GM18511 (cell line): ENCODE measurements at regions not wholly inside any gene's neighbourhood (a gene's known extent, or its start where the extent isn't known, plus 50 kb on each side); places are given as distances from the start of the nearest gene placed in this dataset.
"Not testable (repeated sequence)": the region's sequence is repeated elsewhere in the genome, so short reads cannot be mapped to it uniquely, and the experiment has no call there.

ENCODE experiments used
- ATAC-seq: cut with Tn5 transposase; IDR thresholded peaks from one replicate; pipeline ENCODE4 v1.9.1; 2021; ENCODE audit warnings: mild to moderate bottlenecking, moderate library complexity; ENCODE audit not compliant: unreplicated experiment

DNA sequence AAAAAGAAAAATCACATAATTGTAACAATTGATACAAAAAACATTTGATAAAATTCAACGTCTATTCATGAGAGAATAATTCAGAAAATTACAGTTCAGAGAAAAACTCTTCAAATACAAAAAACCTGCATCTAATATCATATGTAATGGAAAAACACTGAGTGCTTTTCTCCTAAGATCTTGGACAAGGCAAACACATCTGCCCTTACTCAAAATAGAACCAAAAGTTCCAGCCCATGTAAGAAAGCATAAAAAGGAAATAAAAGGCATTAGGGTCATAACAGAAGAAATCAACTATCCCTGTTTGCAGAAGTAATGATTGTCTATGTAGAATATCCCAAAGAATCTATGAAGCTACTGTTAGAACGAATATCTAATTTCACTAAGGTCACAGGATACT lies 721.4 kb downstream of the RFPL4B start:
- no peak for ATAC-seq

DNA sequence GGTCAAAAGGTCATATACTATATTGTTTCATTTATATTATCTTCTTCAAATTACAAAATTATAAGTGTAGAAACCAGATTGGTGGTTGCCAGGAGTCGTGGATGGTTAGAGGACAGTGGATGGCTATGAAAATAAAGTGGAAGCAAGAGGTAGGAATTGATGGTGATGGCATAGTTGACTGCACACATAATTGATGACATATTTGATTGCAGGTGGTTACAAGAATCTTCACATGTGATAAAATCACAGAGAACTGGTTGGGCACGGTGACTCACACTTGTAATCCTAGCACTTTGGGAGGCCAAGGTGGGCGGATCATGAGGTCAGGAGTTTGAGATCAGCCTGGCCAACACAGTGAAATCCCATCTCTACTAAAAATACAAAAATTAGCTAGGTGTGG lies 723.6 kb downstream of the RFPL4B start:
- ATAC-seq: not testable (repeated sequence)

DNA sequence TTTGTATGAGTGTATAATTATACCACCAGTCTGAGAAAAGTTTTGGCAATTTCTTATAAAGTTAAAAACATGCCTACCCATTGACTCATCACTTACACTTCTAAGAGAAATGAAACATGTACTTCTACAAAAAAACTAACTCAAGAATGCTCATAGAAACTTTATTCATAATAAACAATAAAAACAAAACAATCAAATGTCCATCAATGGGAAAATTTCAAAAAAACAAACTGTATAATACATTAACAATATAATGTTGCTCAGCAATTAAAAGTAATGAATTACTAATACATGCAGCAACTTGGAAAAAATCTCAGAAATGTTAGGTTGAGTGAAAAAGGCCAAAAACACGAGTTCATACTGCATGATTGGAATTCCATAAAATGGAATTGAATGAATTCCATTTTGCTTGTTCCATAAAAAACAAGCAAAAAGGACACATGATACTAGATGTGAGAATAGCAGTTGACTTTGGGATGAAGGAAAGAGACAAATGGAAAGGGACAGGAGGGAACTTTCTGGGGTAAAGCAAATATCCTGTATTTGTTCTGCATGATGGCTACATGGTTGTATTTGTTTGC lies 726.6 kb downstream of the RFPL4B start:
- no peak for ATAC-seq

DNA sequence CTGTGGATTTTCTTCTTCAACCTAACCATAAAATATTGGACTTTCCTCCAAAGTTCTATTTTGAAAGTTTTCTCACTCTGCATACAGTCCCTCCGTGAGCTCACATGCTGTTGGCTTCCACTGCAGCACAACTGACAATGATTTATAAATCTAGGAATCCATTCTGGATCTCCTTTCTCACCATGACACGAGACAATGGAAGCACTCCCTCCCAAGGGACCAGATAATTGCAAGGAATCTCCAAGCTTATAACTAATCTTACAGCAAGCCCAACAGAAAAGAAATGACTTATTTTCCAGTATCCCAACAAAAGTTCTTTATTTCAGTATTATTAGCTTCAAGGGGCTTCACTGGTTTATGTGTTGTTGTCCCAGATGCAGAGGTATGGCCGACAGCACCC lies 729.0 kb downstream of the RFPL4B start:
- ATAC-seq: no peak

DNA sequence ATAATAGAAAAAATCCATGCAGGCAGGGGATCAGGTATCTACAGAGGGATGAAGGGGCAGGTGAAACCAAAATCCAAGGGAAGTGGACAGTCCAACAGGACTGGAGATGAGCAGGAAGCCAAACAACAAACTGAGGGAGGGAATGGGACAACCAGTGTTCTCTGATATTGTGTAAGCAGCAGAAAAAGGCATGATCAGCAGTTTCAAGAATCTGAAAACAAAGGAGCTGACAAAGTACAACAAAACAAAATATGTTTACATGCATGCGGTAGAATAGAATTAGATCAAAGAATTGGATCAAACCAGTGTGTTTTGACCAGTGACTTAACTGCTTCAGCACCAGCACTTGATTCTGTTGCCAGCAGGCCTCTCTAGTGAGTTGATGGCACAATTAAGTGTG lies 729.7 kb downstream of the RFPL4B start:
- no peak for ATAC-seq

DNA sequence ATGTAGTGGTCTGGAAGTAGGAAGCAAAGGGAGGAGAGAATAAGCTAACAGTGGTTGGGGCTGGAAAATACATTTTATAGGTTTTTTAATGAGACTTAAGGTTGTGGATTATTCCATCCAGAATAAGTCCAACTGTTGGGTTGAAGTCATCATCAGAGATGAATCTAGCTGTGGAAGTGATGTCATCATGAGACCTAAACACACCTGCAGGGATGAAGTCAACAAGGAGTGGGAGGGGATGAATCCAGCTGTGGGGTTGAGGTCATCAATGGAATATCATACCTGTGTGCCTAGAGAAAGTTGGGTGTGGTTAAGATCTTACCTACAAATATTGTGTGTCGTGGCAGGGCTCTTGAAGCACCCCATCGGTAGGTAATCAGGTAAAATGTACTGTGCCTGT lies 730.7 kb downstream of the RFPL4B start:
- no peak for ATAC-seq

DNA sequence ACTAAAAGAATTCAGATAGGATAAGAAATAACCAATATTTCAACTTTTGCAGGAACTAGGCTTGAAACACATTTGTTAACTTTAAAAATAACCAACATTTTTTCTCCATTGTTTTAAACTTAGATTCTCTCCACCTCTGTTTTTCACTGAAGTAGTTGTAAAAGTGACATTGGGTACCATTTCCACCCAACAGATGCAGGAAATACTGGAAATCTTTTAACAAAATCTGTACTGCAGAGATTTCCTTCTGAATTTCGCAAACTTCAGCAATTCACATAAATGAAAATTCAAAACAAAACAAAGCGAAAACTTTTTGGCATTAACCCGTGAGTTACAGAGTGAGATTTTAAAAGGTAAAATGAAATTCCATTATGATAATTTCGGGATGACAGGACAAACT lies 731.7 kb downstream of the RFPL4B start:
- no peak for ATAC-seq

DNA sequence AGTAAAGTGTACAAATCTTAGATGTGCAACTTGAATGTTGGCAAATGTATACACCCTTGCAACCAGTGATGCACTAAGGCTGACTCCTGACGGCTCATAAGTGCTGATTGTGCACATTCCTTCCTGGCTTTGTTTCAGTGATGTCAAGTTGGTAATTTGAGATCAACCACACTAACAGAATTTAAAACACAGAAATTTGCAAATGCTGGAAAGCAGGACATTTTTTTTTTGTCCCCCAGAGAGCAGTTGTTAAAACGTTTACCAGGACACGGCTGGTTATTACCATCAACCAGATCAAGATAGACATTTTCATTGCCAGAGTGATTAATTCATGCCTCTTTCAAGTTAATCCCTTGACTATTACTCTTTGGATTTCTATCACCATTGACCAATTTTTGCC lies 735.6 kb downstream of the RFPL4B start:
- ATAC-seq: no peak

DNA sequence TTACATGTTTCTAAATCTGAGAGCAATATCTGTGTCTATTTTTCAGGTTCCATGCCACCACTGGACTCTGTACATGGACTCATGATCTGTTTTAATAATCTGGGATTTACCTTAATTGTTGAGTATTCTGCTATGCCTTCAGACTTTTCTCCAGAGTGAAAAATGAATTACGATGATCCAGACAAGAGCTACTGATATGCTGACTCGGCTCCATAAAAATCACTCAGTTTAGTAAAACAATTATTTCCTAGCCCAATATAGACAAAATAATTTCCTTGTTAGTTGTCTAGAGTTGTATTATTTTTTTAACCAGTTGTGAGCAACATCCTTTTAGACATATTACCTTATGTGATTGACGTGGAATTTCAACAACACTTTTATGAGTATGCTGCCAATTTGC lies 736.8 kb downstream of the RFPL4B start:
- ATAC-seq: no peak

DNA sequence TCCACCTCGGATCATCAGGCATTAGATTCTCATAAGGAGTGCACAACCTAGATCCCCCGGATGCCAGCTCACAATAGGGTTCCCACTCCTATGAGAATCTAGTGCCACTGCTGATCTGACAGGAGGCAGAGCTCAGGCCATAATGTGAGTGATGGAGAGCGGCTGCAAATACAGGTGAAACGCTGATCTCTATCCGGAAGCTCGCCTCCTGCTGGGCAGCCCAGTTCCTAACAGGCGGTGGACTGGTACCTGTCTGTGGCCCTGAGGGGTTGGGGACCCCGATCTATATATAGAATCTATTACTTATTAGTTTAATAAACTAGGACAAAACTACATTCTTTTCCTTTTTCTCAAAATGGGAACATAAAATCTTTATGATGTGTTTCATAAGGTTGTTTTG lies 741.9 kb downstream of the RFPL4B start:
- ATAC-seq: no peak

DNA sequence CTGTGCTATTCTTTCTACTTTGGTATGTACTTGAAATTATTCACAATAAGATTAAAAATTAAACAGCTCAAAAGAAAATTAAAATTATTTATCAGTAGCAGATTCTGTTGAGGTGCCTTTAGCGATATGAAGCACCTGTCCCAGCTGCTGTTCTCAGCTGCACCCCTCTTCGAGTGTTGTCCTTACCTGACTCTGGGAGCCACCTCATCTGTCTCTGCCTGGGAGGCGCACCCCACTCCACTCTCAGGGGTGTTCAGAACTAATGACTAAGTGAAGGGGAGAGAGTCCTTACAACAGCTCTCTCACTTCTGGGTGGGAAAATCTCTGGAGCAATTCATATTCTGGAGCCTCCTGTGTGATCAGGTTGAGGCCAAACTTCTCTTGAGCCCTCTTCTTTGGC lies 745.7 kb downstream of the RFPL4B start:
- no peak for ATAC-seq

DNA sequence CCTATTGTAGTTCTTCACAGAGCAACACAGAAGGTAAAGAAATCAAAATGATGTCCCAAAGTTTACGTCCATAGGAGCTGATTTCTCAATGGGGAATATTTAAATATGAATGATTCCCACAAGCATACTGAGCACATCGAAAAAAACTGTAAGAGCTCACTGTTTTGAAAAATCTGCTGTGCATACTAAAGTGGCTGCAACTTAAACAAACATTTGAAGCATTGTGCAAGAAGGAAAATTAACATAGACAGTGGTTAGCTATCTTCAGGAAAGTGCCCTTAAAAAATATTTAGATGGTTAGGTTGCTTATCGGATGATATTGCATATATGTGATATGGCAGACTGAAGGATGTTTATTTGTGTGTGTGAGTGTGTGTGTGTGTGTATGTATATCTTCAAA lies 747.6 kb downstream of the RFPL4B start:
- no peak for ATAC-seq

DNA sequence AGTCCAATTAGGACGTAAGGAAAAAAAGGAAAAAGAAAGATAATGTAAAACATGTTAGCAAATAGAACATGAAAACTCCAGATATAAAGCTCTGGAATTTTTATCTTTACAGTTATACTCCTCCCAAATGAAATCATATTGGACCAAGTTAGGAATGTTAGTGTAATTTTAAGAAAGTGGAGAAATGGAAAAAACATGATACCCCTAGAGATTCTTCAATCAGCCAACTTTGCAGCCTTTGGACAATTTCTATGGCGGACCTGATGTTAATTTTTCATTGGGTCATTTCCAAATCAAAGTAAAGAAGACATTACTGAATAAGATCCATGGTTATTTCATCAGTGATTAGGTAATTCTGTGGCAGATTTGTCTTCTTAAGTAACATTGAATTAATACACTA lies 748.7 kb downstream of the RFPL4B start:
- no peak for ATAC-seq

DNA sequence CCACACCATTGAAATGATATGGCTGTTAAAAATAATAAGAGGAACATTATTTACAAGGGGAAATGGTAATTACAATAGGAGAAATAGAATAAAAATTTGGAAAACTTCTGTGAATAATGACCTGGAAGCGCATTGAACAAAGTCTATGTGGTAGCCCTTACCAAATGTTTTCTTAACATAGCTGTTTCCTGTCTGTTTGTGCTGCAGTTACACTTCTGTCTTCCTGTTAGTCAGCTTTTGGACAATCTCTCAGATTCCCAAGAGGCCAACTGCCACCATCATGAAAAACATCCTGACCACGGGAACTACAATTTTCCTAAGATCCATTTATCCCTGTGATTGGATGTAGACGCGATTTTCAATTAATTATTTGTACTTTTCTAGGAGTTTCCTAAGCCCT lies 754.4 kb upstream of the MARCKS start:
- ATAC-seq: no peak

DNA sequence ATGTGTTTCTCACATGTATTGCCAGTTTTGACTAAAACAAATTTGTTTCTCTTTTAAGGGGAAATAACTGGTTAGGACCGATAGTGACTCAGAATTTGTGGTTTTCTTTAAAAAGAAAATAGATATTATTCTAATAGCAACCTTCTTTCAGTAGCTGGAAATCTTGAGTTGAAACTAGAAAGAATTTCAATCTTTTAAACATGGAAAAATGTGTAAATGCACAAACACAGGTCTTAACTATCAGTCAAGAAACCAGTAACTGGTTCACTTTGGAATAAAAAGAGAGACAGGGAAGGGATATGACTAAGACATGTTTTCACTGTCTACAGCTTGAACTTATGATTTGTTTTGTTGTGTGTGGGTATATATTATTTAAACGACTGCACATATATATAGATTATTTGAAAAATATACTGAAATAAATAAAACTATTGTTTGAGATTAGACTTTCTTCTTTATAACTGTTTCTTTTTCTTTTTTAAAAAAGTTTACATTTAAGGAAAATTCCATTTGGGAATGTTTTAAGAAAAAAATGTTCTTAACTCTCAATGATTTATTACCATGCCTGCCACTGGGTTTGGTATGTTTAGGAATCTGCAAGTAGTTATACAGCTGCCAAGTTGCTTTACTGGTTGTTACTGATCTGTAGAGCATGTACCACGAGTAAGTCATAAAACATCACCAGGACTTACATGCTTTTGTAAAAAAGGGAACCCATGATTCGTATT lies 753.3 kb upstream of the MARCKS start:
- ATAC-seq: no peak

DNA sequence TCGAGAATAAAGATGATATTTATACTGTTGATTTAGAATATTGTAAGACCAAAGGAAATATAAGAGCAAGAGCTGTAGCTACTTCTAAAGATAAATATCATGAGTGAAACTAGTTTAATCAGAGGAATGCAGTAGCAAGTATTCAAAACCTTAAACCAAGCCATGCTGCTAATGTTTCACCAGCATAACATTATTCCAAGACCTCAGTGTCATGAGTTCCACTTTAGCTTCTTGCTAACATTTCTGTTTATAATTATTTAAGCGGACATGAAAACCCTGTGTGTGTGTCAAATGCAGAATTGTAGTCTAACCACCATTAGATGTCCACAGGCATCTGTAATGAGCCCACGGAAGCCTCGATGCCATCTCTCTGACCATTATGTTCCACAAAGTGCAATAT lies 752.6 kb upstream of the MARCKS start:
- no peak for ATAC-seq

DNA sequence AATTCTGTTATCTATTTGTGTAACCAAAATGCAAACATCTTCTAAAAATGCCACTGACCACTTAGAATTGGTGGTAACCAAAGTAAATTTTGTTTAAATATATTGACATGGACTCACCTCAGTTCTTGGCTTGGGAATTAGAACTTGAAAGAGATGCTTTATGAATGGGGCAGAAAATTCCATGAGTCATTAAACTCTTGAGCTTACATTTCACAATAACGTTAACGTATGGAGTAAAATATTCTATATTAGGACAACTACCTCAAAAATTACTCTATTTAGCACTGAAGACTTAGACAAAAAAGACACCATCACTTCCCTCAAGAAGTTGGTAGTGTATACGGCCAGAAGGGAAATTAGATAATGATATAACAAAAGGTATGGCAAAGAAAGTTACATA lies 752.2 kb upstream of the MARCKS start:
- no peak for ATAC-seq

DNA sequence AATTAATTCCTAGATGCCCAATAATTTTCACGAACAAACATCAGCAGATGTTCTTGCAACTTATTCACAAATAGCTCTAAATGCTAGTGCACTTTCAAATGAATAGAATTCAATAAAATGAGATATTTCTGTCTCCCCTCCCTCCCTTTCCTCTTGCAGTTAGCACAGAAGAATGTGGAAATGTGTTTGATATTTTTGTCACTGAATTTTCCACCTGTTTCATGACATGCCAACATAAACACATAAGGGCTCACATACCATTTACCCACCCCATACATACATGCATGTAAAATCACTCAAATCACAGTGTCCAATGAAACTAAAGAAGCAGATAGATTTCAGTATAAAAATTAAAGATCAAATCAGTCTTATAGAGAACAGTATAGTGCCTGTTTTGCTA lies 746.9 kb upstream of the MARCKS start:
- ATAC-seq: no peak

DNA sequence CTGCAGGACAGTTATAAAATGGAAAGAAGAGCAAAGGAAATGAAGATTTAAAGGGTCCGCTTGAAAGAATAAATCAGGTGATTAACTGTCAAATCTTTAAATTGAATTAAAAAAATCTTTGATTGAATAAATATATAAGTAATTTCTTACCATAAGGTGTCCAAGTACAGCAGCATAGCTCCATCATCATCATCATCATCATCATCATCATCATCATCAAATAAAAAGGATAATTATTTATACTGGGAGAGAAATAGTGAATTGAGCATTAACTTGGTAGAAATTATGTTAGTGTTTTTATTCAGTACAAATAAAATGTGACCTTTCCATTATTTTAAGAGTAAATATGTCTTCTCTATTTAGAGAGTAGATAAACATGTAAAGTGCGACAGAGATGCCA lies 745.6 kb upstream of the MARCKS start:
- ATAC-seq: no peak

DNA sequence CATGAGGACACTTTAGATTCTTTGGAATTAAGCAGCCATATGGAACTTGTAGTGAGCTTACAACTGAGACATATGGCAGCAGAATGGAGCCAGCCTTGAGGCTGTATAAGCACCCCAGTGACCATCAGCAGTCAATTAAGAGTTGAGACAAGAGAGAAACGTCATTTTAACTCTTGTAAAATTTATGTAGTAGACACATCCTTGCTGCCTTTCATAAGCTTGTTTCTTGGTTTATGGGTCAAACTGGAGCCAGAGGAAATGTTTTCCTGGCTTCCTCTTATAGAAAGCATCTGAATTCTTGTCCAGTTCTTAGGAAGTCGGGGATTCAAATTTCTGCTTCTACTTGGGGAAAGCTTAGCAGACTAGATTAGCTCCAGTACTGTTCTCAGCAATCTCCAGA lies 745.1 kb upstream of the MARCKS start:
- no peak for ATAC-seq

DNA sequence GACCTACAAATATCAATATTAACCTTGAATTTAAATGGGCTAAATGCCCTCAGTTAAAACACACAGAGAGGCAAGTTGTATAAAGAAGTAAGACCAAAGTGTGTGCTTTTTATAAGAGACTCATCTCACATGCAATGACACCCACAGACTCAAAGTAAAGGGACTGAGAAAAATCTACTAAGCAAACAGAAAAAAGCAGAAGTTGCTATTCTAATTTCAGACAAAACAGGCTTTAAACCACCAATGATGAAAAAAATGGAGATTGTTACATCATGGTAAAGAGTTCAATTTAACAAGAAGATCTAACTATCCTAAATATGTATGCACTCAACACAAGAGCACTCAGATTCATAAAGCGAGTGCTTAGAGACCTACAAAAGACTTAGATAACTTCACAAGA lies 741.9 kb upstream of the MARCKS start:
- no peak for ATAC-seq

DNA sequence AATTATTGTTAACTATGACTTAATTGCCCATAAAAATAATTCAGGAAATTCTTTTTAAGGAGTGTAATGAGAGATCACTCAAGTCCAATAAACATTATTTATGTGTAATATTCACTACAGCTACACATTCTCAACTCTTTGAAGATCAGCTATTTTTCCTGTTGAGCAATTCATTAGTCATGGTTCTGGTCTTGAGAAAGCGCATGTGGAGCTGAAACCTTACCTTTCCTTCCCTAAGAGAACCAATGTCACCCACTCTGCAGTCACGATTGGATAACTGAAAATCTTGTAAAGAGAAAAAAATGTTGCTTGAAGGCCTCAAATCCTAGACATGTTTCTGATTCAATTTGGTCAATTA lies 736.9 kb upstream of the MARCKS start:
- no peak for ATAC-seq

DNA sequence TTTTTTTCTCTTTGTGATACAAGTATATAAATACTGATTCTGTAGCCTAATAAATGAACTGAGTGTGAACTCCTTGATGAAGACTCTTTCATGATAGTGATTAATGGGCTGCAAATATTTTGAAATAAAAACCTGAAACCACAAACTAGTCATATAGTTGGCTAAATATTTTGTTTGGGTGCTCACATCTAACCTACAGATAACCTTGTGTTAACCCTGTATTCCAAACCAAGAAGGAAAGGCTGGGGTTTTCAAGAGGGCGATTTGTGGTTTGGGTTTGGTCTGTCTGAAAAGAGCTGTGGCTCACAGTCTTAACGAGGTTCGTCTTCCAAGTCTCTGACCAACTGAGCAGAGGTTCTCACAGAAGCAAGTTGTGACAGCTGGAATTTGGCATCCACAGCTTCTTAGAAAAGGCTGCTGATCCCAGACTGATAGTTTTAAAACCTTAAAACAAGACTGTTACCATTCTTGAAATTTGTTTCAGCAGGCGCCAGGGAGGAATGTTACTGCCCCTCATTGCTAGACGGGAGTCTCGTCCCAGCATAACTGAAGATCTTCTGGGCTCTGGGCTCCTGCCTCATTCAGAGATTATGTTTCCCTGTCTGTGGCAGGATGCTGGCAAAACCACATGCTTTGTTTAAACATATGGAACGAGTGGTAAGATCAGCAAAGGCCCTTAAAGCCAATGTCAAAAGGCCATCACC lies 736.4 kb upstream of the MARCKS start:
- ATAC-seq: no peak
